Stimulated activated CD8-positive, alpha-beta memory T cell treated with anti-CD3 and anti-CD28 coated beads, Interleukin-4, amount 100 ng/mL, for 48 hours (primary cell): ENCODE measurements at regions not wholly inside any gene's neighbourhood (a gene's known extent, or its start where the extent isn't known, plus 50 kb on each side); places are given as distances from the start of the nearest gene placed in this dataset.
"Not testable (repeated sequence)": the region's sequence is repeated elsewhere in the genome, so short reads cannot be mapped to it uniquely, and the experiment has no call there.

Source experiments
- DNase-seq: peaks from one replicate; pipeline ENCODE4 v3.0.0-alpha.2; 2020

GRCh38 chr22:47497666-47498065, 735.2 kb downstream of the TBC1D22A start:
- no peak for DNase-seq

- DNase-seq = no peak
These were observed 732.7 kb downstream of the TBC1D22A start for GRCh38 chr22:47495110-47495509.

DNA sequence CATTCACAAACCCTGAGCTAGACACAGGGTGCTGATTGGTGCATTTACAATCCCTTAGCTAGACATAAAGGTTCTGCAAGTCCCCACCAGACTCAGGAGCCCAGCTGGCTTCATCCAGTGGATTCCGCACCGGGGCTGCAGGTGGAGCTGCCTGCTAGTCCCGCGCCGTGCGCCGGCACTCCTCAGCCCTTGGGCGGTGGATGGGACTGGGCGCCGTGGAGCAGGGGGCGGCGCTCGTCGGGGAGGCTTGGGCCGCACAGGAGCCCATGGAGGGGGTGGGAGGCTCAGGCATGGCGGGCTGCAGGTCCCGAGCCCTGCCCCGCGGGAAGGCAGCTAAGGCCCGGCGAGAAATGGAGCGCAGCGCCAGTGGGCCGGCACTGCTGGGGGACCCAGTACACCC, 725.7 kb downstream of the TBC1D22A start:
- DNase-seq = not testable (repeated sequence)

- DNase-seq = no peak
These were observed 724.3 kb downstream of the TBC1D22A start for GRCh38 chr22:47486569-47487312.

- no peak for DNase-seq
These were observed 722.6 kb downstream of the TBC1D22A start for GRCh38 chr22:47484960-47485569.

GRCh38 chr22:47476231-47476630, 713.8 kb downstream of the TBC1D22A start:
- DNase-seq = no peak

DNA sequence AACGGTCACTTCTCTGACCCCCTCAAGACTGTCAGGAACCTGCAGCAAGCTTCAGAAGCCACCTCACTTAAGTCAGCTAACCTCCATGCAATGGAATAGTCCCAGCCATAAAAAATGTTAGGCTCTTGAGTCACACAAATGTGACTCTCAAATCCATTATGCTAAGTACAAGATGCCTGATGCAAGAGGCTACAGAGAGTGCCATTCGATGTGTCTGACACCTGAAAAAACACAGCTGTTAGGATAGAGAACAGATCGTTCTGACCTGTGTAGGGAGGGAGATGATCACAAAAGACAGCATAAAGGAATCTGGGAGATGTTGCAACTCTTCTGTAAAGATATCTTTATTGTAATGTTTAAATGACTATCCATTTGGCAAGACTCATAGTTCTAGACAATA, 712.4 kb downstream of the TBC1D22A start:
- no peak for DNase-seq

- no peak for DNase-seq
These were observed 712.0 kb downstream of the TBC1D22A start for GRCh38 chr22:47474464-47474863.

GRCh38 chr22:47472636-47473035, 710.2 kb downstream of the TBC1D22A start:
- DNase-seq = no peak

DNA sequence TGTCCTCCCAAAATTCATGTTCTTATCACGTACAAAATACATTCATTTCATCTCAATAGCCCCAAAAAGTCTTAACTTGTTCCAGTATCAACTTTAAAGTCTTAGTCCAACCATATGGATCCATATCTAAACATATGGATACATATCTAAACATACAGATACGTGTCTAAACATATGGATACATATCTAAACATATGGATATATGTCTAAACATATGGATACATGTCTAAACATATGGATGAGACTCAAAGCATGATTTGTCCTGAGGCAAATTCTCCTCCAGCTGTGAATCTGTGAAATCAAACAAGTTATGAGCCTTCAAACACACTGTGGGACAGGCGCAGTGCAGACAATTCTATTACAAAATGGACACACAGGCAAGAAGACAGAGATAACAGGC, 709.0 kb downstream of the TBC1D22A start:
- DNase-seq = no peak

GRCh38 chr22:47465809-47466208, 703.4 kb downstream of the TBC1D22A start:
- no peak for DNase-seq

DNA sequence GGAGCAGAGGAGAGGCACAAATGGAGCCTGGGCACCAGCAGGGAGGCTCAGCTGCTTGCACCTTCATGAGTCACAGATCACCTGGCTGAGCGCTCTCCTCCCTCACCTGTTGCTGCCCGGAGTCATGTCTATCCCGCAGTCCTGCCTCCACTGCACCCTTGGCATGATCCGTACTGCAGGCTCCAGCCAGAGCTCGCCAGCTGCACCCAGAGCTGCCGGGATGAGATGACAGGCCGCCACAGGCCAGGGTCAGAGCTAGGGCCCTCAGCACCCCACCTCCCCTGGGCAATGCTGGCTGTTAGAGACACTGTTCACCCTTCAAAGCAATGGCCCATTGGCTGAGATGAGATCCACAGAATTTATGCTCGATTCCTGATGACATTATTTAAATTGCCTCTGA, 702.8 kb downstream of the TBC1D22A start:
- no peak for DNase-seq

- no peak for DNase-seq
These were observed 700.8 kb downstream of the TBC1D22A start for GRCh38 chr22:47463220-47463619.

GRCh38 chr22:47460861-47461260, 698.4 kb downstream of the TBC1D22A start:
- no peak for DNase-seq

DNA sequence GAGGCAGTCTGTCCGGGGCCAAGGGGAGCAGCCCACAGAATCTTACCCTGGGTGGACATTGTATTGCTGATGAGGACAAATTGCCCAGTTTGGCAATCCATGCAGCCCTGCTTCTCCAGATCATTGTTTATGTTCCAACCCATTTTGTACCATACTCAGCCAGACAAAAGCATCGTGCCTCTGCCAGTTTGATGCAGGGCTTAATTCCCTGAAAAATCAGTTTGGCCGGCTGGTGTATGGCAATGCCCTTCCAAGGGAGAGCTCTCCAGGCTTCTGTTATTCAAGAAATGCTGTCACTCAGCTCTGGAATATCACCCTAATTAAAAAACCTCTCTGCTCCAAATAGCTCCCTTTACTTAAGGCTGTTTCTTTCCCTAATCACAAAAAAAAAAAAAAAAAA, 697.7 kb downstream of the TBC1D22A start:
- DNase-seq = no peak

DNA sequence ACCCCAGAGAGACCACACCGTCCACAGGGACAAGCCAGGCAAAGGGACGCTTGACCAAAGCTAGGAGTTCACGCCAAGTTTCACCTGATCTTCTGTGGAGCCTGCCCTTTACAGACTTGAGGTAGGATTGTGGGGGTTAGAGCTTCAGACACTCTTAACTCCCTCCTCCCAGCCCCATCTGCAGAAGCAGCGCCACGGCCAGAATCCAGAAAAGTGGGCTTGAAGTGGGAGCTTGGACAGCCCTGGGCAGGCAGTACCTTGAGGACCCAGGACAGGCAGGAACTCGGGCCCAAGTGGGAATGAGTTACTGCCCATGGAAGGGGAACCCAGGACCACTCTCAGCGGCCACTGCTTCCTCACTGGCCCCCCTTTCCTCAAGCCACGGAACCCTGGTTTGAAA, 695.9 kb downstream of the TBC1D22A start:
- no peak for DNase-seq

- DNase-seq = no peak
These were observed 695.3 kb downstream of the TBC1D22A start for GRCh38 chr22:47457509-47458300.

GRCh38 chr22:47457021-47457420, 694.6 kb downstream of the TBC1D22A start:
- DNase-seq = no peak

- DNase-seq = no peak
These were observed 693.6 kb downstream of the TBC1D22A start for GRCh38 chr22:47456031-47456430.

GRCh38 chr22:47453049-47453448, 690.6 kb downstream of the TBC1D22A start:
- DNase-seq = no peak

DNA sequence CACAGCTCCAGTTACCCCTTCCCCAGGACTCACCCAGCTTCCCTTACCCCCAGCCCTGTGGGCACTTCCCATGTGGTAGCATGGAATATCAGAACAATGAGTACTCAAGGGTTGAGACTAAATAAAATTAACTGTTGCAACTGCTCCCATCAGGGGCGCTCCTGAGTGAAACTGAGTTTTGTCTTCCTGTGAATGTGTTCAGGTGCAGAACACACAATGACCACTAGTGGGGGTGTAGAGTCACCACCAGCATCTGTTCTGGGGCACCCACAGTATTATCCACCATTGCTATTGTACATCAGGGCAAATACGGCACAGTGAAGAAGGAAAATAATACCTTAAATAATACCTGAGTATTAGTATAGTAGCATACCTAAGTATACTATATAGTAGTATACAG, 689.7 kb downstream of the TBC1D22A start:
- no peak for DNase-seq

DNA sequence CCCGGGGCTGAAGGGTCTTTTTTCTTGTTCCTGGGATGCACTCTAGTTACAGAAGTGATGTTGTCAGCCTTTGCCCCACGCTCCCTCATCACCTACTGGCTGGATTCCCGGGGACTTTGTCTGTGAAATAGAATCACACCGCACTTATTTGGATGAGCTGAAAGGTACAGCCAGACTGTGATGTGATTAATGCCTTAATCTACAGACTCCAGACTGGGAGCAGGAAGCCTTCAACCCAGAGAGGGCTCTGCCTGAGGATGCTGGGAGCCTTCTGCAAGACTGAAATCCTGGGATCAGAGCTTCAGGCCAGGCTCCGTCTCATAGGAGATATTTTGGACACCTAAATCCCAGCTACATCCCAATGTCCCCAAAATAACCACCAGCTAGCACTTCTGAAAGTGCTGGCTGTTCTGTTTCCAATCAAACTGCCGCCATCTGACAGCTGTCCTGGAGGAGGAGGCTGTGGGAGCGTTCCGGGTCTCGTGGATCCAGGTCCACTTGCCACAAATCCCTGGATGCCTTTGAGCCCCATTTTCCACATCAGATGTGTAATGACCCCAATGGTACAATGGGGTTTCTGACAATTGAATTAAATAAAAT, 688.5 kb downstream of the TBC1D22A start:
- DNase-seq = no peak

GRCh38 chr22:47449508-47450270, 687.2 kb downstream of the TBC1D22A start:
- DNase-seq = no peak
